ENCODE measurements at regions not wholly inside any gene's neighbourhood (a gene's known extent, or its start where the extent isn't known, plus 50 kb on each side); places are given as distances from the start of the nearest gene placed in this dataset.
"Not testable (repeated sequence)": the region's sequence is repeated elsewhere in the genome, so short reads cannot be mapped to it uniquely, and the experiment has no call there.

GRCh38 chr14:29982171-29982570 is 54.5 kb upstream of the PRKD1 start:
- DNase-seq (ENCODE audit: low read depth in 2 of 2), result no peak

DNA sequence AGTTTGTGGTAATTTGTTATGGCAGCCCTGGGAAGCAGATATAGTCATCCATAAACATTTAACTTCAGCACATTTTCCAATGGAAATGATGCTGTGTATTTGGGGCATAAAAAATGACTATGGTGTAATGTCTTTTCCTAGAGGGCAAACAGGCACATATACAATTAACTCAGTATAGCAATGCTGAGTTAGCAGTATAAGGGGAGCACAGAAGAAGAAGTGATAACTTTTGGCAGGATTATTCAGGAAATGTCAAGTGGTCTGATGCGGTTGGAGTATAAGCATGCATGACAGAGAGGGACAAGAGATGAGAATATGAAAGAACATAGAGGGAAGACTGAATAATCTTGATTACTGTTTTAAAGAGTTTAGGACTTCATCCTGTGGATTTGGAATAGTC is 55.3 kb upstream of the PRKD1 start:
- DNase-seq (ENCODE audit: low read depth in 2 of 2), result no peak

GRCh38 chr14:29990344-29990857 is 62.8 kb upstream of the PRKD1 start:
- DNase-seq (ENCODE audit: low read depth in 2 of 2), result not testable (repeated sequence)

GRCh38 chr14:29990993-29991392 is 63.3 kb upstream of the PRKD1 start:
- DNase-seq (ENCODE audit: low read depth in 2 of 2), result no peak

DNA sequence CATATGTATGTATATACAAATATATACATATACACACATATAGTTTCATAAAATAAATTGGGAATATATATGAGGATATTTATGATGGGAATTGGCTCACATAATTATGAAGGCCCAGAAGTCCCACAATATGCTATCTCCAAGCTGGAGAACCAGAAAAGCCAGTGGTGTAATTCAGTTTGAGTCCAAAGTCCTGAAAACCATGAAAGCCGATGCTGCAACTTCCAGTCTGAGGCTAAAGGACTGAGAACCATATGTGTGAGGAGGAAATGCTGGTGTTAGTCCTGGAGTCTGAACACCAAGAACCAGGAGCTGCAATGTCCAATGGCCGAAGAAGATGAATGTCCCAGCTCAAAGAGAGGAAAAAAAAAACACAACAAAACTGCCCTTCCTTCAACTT is 65.5 kb upstream of the PRKD1 start:
- no peak for DNase-seq (ENCODE audit: low read depth in 2 of 2)

DNA sequence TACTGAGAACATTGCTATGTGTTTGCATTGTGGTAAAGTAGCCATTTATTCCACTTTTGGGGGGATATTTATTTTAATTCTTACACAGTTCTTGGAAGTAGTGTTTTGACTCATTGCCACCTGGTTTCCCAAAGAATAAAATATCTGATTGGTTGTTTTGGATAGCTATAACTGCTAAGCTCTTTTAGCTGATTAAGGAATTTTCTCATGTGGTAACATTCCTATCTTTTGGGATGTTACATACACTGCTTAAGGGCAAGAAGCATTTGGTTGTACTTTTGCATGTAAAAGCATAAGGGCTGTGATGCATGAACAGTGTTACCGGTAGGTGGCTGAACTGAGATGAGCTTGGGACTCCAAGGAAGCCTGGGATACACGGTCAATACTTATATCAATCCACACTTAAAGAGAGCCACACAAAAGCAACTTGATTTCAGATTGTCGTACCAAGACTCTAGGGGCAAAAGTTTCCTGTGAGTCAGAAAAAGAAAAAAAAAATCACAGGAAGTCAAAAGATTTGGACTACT is 71.4 kb upstream of the PRKD1 start:
- DNase-seq (ENCODE audit: low read depth in 2 of 2), result no peak

- DNase-seq (ENCODE audit: low read depth in 2 of 2), result no peak
Observed at GRCh38 chr14:30002859-30003258, 75.2 kb upstream of the PRKD1 start.

DNA sequence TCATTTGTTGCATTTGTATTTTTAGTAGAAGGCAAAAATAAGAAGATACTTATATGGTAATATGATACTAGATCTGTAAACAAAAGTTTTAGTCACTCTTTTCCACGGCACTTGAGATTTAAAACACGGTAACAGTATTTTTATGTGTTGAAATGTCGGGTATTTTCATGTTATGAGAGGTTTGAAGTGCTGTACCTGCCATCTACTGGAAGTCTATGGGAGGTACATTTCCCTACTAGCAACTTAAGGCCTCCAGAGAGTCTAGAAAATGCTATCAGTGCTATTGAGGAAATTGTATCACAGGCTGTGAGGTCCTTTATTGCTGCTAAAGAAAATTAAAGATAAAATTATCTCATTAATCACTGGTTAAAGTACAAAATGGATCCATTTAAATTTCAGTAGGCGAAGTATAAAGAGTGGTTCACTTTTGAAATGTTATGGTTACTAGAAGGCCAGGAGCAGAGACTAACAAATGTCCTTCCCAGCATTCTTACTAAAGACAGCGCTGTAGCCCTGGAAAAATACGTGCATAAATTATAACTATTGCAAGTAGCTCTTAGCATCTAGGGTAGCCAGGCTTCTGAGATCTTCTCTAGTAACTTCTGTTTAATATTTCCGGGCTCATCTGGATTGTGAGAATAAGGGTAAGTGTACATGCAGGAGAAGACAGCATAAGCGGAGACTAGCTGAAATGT is 77.6 kb upstream of the PRKD1 start:
- peak; percentile 31 to 40 for DNase-seq (ENCODE audit: low read depth in 2 of 2)

- no peak for DNase-seq (ENCODE audit: low read depth in 2 of 2)
Observed at GRCh38 chr14:30006695-30007094, 79.0 kb upstream of the PRKD1 start.

DNA sequence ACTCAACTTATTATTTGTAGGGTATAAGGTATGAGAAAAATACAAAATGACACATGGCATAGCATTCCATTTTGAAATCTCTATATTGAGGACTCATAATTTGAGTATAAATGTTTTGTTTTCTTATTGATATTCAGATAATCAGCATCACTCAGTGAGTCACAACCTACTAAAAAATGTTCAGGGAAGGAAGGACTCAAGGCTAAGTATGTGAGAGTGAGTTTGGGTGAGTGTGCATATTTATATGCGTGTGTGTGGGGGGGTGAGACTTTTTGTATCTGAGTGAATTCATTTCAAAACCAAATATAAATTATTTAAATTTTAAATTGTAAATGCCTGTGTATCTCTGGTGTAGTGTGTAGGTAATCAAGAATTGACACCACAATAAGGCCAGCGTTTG is 87.8 kb upstream of the PRKD1 start:
- DNase-seq (ENCODE audit: low read depth in 2 of 2), result no peak

- DNase-seq (ENCODE audit: low read depth in 2 of 2), result no peak
Observed at GRCh38 chr14:30016002-30016401, 88.4 kb upstream of the PRKD1 start.

DNA sequence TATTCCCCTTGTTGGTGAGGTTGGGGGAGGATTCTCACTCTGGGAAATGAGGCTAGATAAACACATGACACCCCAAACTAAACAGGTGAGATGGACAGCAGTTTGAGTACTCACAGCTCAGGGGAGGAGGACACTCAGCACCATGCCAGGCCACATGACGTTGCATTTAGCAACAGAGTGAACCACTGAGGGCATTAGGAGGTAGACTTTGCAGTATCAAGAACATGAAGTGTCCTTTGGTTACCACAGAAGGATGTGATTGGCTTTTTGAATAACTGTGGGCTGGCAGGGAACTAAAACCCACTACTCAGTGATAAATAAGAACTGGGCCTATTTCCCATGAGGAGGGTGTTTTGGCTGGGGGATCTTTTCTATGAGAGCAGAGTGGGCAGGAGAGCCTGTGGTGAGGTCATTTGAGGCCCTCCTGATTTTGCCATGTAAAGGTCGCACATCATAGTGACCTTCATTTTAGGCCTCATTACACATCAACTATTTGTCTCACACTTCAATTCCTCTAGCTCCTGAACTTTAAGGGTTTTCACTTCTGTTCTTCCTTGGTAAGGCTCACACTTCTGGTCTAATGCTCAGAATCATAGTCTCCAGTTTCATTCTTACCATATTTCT is 89.8 kb upstream of the PRKD1 start:
- DNase-seq (ENCODE audit: low read depth in 2 of 2), result no peak

DNA sequence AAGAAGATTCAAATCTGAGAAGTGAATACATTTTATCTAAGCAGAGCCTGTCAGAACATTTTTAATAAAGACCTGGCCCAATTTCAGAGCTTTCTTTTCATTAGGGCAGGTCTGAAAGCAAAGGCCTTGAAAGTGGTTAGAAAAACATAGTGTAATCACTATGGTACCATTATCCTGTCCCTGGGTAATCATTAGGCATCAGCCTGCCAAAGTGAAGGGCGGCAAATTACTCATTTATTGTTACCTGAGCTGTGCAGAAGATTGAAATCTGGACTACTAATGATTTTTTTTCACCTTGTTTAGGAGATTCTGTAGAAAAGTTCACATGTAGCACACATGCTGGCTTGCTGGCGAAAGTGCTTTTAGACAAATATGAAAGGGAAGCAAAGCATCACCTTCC is 92.6 kb upstream of the PRKD1 start:
- DNase-seq (ENCODE audit: low read depth in 2 of 2), result no peak

DNA sequence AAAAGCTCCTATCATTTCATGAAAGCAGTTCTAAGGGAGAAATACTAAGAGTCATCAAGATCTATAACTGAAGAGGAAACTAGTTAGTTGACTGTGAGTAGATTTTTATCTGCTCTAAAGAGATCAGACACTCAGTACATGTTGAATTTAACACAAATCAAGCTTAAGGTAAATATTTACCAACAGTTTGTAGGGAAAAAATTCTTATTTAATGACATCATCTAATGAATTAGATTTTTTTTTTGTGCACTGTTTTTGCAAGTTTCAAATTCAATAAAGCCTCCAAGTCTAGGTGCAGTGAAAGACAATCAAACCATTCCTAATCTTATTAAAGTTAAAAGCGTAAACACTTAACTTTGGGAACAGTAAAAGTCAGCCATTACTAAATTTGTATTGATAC is 93.0 kb upstream of the PRKD1 start:
- no peak for DNase-seq (ENCODE audit: low read depth in 2 of 2)

GRCh38 chr14:30023350-30023749 is 95.7 kb upstream of the PRKD1 start:
- not testable (repeated sequence) for DNase-seq (ENCODE audit: low read depth in 2 of 2)

DNA sequence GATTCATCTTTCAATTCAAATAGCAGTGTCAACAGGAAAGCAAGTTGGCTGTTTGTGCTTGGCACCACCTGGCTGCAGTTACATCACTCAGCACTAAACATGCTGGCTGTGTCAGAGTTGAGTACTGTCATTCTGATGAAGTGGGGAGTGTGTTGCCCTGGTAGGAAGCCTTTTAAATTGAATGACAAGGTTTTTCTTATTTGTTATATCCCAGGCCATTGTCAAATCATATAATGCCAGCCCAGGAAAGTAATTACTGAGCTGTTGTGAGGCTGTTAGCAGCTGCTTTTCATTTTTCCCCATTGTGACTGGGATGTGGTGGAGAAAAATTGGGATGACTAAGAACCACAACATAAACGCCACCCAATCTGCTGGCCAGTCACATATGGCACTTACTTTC is 106.5 kb upstream of the PRKD1 start:
- DNase-seq (ENCODE audit: low read depth in 2 of 2), result no peak

GRCh38 chr14:30035361-30035760 is 107.7 kb upstream of the PRKD1 start:
- DNase-seq (ENCODE audit: low read depth in 2 of 2), result no peak

DNA sequence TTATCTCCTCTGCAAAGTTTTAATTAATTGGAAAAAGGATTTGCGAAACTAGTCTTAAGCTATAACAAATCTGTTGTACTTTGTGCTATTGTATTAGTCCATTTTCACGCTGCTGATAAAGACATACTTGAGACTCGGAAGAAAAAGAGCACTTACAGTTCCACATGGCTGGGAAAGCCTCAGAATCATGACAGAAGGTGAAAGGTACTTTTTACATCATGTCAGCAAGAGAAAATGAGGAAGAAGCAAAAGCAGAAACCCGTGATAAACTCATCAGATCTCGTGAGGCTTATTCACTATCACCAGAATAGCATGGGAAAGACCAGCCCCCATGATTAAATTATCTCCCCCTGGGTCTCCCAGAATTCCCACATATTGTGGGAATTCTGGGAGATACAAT is 118.1 kb upstream of the PRKD1 start:
- DNase-seq (ENCODE audit: low read depth in 2 of 2), result no peak

DNA sequence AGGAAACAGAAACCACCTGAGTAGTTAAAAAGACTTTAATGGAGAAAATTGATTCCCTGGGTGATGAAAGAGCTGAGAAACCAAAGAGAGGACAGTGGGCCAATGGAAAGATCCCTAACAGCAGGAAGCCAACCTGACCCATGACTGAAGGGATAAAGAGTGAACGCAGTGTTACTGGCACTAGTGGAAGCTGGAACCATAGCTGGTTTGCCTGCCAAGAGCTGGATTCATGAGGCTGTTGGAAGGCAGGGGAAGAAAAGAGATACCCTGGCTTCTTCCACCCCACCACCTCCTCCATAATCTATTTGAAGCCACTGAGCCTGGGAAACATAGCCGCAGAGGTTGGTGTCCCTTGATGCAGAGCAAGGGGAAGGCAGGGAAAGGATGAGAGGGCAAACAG is 125.5 kb upstream of the PRKD1 start:
- DNase-seq (ENCODE audit: low read depth in 2 of 2), result no peak

DNA sequence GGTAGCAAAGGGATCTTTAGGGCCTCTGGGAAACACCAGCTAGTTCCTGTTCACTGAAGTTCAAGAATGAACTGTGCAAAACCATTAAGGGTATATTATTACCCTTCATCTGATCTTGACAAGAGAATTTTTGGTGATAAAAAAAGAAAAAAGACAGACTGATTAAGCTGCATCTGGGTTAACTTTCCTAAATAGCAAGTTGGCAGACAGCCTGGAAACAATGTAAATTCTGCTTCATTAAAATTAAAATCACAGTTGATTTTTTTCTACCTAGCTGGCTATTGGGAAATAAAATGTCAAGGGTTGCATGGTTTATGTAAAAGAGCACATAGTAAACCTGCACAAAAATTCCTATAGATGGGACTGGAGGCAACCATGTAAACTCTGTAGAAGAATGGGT is 126.6 kb upstream of the PRKD1 start:
- DNase-seq (ENCODE audit: low read depth in 2 of 2), result no peak

DNA sequence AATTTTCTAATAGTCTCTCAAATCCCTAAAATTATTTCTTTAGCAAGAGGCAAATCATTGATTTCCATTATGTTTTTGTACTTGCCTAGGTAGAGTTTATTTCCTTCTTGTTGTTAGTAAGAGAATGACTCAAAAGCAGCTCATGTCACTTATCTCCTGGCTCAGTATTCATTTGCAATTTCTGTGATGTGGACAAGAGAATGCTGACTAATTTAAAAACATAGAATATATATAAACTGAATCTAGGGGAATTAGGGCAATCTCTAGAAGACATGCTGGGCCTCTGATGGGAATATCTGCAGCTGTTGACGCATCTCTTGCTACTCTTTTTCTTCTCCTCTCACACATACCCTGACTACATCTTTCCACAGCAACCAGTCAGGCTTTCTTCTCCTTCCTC is 130.8 kb upstream of the PRKD1 start:
- no peak for DNase-seq (ENCODE audit: low read depth in 2 of 2)

GRCh38 chr14:30063746-30064145 is 136.1 kb upstream of the PRKD1 start:
- DNase-seq (ENCODE audit: low read depth in 2 of 2), result no peak

DNA sequence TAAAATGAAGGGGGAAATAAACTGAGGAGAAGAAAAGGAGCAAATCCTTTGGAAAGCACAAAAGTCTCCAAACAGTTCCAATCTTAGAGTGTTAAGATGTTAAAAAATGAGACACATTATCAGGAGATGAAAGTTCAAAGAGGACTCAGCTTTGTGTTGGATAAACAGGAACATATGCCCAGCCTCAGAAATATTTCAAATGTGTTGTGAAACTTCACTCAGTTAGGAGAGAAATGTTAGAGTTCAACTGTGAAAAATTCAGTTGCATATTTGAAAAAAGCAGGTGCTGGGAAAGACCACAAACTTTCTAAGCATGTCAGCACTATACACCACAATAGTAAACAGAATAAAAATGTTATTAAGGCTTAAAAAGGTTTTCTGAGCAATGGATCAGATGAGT is 136.8 kb upstream of the PRKD1 start:
- DNase-seq (ENCODE audit: low read depth in 2 of 2), result peak; percentile 1 to 3

Measured in fibroblast of skin of left biceps (primary cell).